GM12878 (cell line): ENCODE measurements at regions not wholly inside any gene's neighbourhood (a gene's known extent, or its start where the extent isn't known, plus 50 kb on each side); places are given as distances from the start of the nearest gene placed in this dataset.

Experiments
- ATAC-seq: fragments of 200-7000 bp; cut with Tn5 transposase; 3 replicates; pipeline ENCODE4 v1.9.1; 2020; ENCODE audit warnings: mild to moderate bottlenecking, moderate library complexity
- BruUV-seq: library from RNA; stranded (reverse); fragments of 400-500 nt; replicated peaks from 2 replicates; lab custom pipeline; 2021; lab: Mats Ljungman, UMichigan
- CTCF ChIA-PET: fragments of 300-600 bp; sonication (Branson Sonifier 250); formaldehyde crosslinking; extraction: SDS; loops from one replicate; lab custom pipeline; 2021; ENCODE audit warnings: inconsistent platforms; lab: Yijun Ruan, JAX
- POLR2A ChIA-PET: fragments of 350-600 bp; formaldehyde crosslinking; extraction: SDS; loops from one replicate; lab custom pipeline; 2021; ENCODE audit warnings: inconsistent platforms; lab: Charles Lee
- RAD21 ChIA-PET: fragments of 300-600 bp; sonication (Branson Sonifier 250); formaldehyde crosslinking; loops from one replicate; lab custom pipeline; 2023; ENCODE audit warnings: antibody characterized with exemption; ENCODE audit not compliant: unreplicated experiment; lab: Charles Lee
- SMC1A ChIA-PET: fragments of 300-600 bp; sonication (Branson Sonifier 250); formaldehyde crosslinking; loops from one replicate; lab custom pipeline; 2023; ENCODE audit not compliant: unreplicated experiment, uncharacterized antibody; lab: Charles Lee
- DNase-seq: peaks from one replicate; pipeline ENCODE4 v3.0.0-alpha.2; 2011; ENCODE audit warnings: low read depth, low spot score
- FAIRE-seq: peaks from 3 replicates; lab custom pipeline; 2011; peaks lifted over from hg19 to GRCh38; lab: Jason Lieb, UNC
- H2AFZ ChIP-seq: 2 replicates; pipeline ENCODE4 v1.6.0; 2011; ENCODE audit warnings: low read depth, low read length, control low read depth; ENCODE audit not compliant: control insufficient read depth
- H3K27ac ChIP-seq: 2 replicates; pipeline ENCODE4 v1.5.1; 2011; ENCODE audit warnings: control low read depth; ENCODE audit not compliant: control insufficient read depth, insufficient read depth
- H3K27me3 ChIP-seq, 2 experiments: replicated peaks in 1 of 2; 2 replicates each; pipeline versions ENCODE4 v1.6.0 to v1.6.1; 2011; ENCODE audit warnings: low read length in 1 of 2; ENCODE audit not compliant: control insufficient read depth in 2 of 2, insufficient read depth in 2 of 2
- H3K36me3 ChIP-seq, 2 experiments: 2 replicates each; pipeline ENCODE4 v1.5.1; 2011; ENCODE audit warnings: low read length in 1 of 2; ENCODE audit not compliant: control insufficient read depth in 2 of 2, insufficient read depth in 2 of 2
- H3K4me1 ChIP-seq: 2 replicates; pipeline ENCODE4 v1.6.1; 2011; ENCODE audit warnings: mild to moderate bottlenecking, low read length, moderate library complexity, mixed read lengths; ENCODE audit not compliant: control insufficient read depth, insufficient read depth
- H3K4me2 ChIP-seq: 2 replicates; pipeline ENCODE4 v1.6.0; 2011; ENCODE audit warnings: control low read depth; ENCODE audit not compliant: control insufficient read depth, insufficient read depth
- H3K4me3 ChIP-seq: fragments of 200-600 bp; sonication (generic); 2 replicates; pipeline ENCODE4 v1.5.1; 2016
- H3K79me2 ChIP-seq: 2 replicates; pipeline ENCODE4 v1.6.0; 2011; ENCODE audit warnings: low read length; ENCODE audit not compliant: control insufficient read depth, insufficient read depth
- H3K9ac ChIP-seq: 2 replicates; pipeline ENCODE4 v1.8.0; 2011; ENCODE audit warnings: low read length, control low read depth, mixed read lengths; ENCODE audit not compliant: control insufficient read depth, insufficient read depth
- H3K9me3 ChIP-seq: replicated peaks from 3 replicates; pipeline ENCODE4 v1.5.1; 2011; ENCODE audit warnings: mild to moderate bottlenecking, low read length; ENCODE audit not compliant: control insufficient read depth, insufficient read depth
- H4K20me1 ChIP-seq: 2 replicates; pipeline ENCODE4 v1.6.0; 2011; ENCODE audit not compliant: control insufficient read depth, insufficient read depth
- BHLHE40 ChIP-seq, 2 experiments: fragments of 450-650 bp in 1 of 2; IDR thresholded peaks; 2 replicates each; pipeline ENCODE4 v1.6.1; 2011 to 2017; ENCODE audit warnings: low read depth in 2 of 2, borderline replicate concordance in 1 of 2, improper control_type of control experiment in 1 of 2, low read length in 1 of 2, mild to moderate bottlenecking in 1 of 2
- DPF2 ChIP-seq: fragments of 450-650 bp; IDR thresholded peaks from 2 replicates; pipeline ENCODE4 v1.6.1; 2017; ENCODE audit warnings: mild to moderate bottlenecking
- GATAD2B ChIP-seq: fragments of 450-650 bp; conservative IDR thresholded peaks from 2 replicates; pipeline ENCODE4 v1.6.1; 2017; ENCODE audit warnings: low read depth, mild to moderate bottlenecking, moderate library complexity
- IKZF2 ChIP-seq, 2 experiments: fragments of 450-650 bp; IDR thresholded peaks; 2 replicates each; pipeline ENCODE4 v1.6.1; 2017; ENCODE audit warnings: mild to moderate bottlenecking in 2 of 2, moderate library complexity in 2 of 2
- MEF2A ChIP-seq: IDR thresholded peaks from 2 replicates; pipeline ENCODE4 v1.6.1; 2011; ENCODE audit warnings: low read depth, mild to moderate bottlenecking, low read length, moderate library complexity; ENCODE audit not compliant: insufficient read depth
- MEF2B ChIP-seq: fragments of 450-650 bp; IDR thresholded peaks from 2 replicates; pipeline ENCODE4 v1.6.1; 2018; ENCODE audit warnings: mild to moderate bottlenecking, moderate library complexity; ENCODE audit not compliant: partially characterized antibody, poor library complexity, severe bottlenecking
- MTA2 ChIP-seq: fragments of 450-650 bp; IDR thresholded peaks from 2 replicates; pipeline ENCODE4 v1.6.1; 2016; ENCODE audit warnings: low read depth, mild to moderate bottlenecking, moderate library complexity
- NBN ChIP-seq: fragments of 450-650 bp; IDR thresholded peaks from 2 replicates; pipeline ENCODE4 v1.6.1; 2016
- NFYB ChIP-seq: IDR thresholded peaks from 2 replicates; pipeline ENCODE4 v1.6.1; 2011; ENCODE audit warnings: low read depth, mild to moderate bottlenecking, low read length, improper control_type of control experiment, moderate library complexity; ENCODE audit not compliant: insufficient read depth
- NR2C1 ChIP-seq: fragments of 450-650 bp; IDR thresholded peaks from 2 replicates; pipeline ENCODE4 v1.6.1; 2017; ENCODE audit warnings: antibody characterized with exemption, mild to moderate bottlenecking, moderate library complexity
- PKNOX1 ChIP-seq: fragments of 450-650 bp; IDR thresholded peaks from 2 replicates; pipeline ENCODE4 v1.6.1; 2016; ENCODE audit warnings: mild to moderate bottlenecking
- RAD51 ChIP-seq: fragments of 450-650 bp; IDR thresholded peaks from 2 replicates; pipeline ENCODE4 v1.6.1; 2016; ENCODE audit warnings: moderate library complexity, mild to moderate bottlenecking, inconsistent platforms
- RELB ChIP-seq: fragments of 450-650 bp; IDR thresholded peaks from 2 replicates; pipeline ENCODE4 v1.6.1; 2017; ENCODE audit warnings: low read depth, mild to moderate bottlenecking, moderate library complexity
- SPI1 ChIP-seq: IDR thresholded peaks from 2 replicates; pipeline ENCODE4 v1.6.1; 2011; ENCODE audit warnings: low read depth, mild to moderate bottlenecking, low read length, moderate library complexity, borderline replicate concordance; ENCODE audit not compliant: insufficient read depth
- USF2 ChIP-seq: IDR thresholded peaks from 2 replicates; pipeline ENCODE4 v1.6.1; 2011; ENCODE audit warnings: low read depth, low read length, improper control_type of control experiment, borderline replicate concordance
- ZBED1 ChIP-seq: IDR thresholded peaks from 2 replicates; pipeline ENCODE4 v1.6.1; 2016; ENCODE audit warnings: borderline replicate concordance
- ZNF687 ChIP-seq: fragments of 450-650 bp; IDR thresholded peaks from 2 replicates; pipeline ENCODE4 v1.6.1; 2017; ENCODE audit warnings: mild to moderate bottlenecking, moderate library complexity
- WGBS: methylation state at CpG from one replicate; pipeline ENCODE4 v1.1.6; 2016; ENCODE audit warnings: low lambda C conversion rate; ENCODE audit not compliant: insufficient replicate concordance, insufficient coverage; ENCODE audit errors: missing lambda C conversion rate; 5-methylcytosine and 5-hydroxymethylcytosine counted together
- in situ Hi-C: fragments of 300-500 bp; cut with MboI; formaldehyde crosslinking; loops from 9 replicates; pipeline ENCODE4 v1.14.3; 2018; ENCODE audit warnings: mixed read lengths
- intact Hi-C: fragments of 100-400 bp; cut with micrococcal nuclease; formaldehyde crosslinking; loops from one replicate; pipeline ENCODE4 v1.14.2; 2022; ENCODE audit not compliant: unreplicated experiment

GRCh38 chr4:33512397-33512796 is 2731.9 kb downstream of the ARAP2 start:
- CTCF ChIA-PET: no interaction called here
- Histone ChIP-seq H4K20me1 (no peaks in the 10 kb centered on the region), H3K4me3 (no peak overlapping the region), H3K27ac (no peak overlapping the region), H3K27me3 (no peaks in the 10 kb centered on the region), H3K4me2 (no peak overlapping the region), H3K36me3 (no peaks in the 10 kb centered on the region), H3K79me2 (no peaks in the 10 kb centered on the region), H3K9ac (no peak overlapping the region), H3K4me1 (no peaks in the 10 kb centered on the region), H3K9me3 (no peaks in the 10 kb centered on the region), H2AFZ (no peak overlapping the region)
- RAD21 ChIA-PET: interaction anchor here (0.9 kb wide), 1 partner anchor 9 kb away, joined by 3 read pairs; no protein-coding TSS in a partner anchor
- in situ Hi-C loops (no loop called here), intact Hi-C loops (no loop called here)
- 0% methylated on average over 3 of the region's 3 CpGs for WGBS
- POLR2A ChIA-PET: interaction anchor here (0.6 to 1.0 kb wide), 2 partner anchors 67 to 110 kb away, joined by 3 read pairs; no protein-coding TSS in a partner anchor
- BruUV-seq: no TSS peak
- SMC1A ChIA-PET: interaction anchor here (1.0 to 1.3 kb wide), 4 partner anchors 18 to 73 kb away, joined by 3 to 6 read pairs (median 4); no protein-coding TSS in a partner anchor
- FAIRE-seq (no peak), ATAC-seq (peak; percentile 94), DNase-seq (peak; percentile 19)
- TF ChIP-seq ZBED1: no peak
- 0 out of 2 replicates have a peak, but pooled peaks have one; percentile 30 for TF ChIP-seq RELB
- peak; percentile 91 for TF ChIP-seq SPI1
- peak; percentile 60 for TF ChIP-seq MEF2B
- no peak for TF ChIP-seq GATAD2B
- no peak; a peak in 1 of 4 replicates for TF ChIP-seq IKZF2 (IDR thresholded peaks at IDR 0.05)
- TF ChIP-seq NR2C1: 0 out of 2 replicates have a peak, but pooled peaks have one; percentile 7
- TF ChIP-seq DPF2: peak; percentile 43; the same call in 1 of the 2 replicates
- peak; percentile 27; the same call in 1 of the 2 replicates for TF ChIP-seq USF2
- peak; percentile 32; the same call in 1 of the 2 replicates for TF ChIP-seq MTA2
- peak; percentile 18; the same call in 1 of the 2 replicates for TF ChIP-seq PKNOX1
- TF ChIP-seq RAD51: peak; percentile 90
- TF ChIP-seq BHLHE40 (IDR thresholded peaks at IDR 0.05; ENCODE audit: borderline replicate concordance in 1 of 2, low read depth in 2 of 2, low read length in 1 of 2): peak; percentile 63 to 67; a peak in 3 of 4 replicates
- TF ChIP-seq NBN: no peak
- 0 out of 2 replicates have a peak, but pooled peaks have one; percentile 18 for TF ChIP-seq MEF2A
- TF ChIP-seq ZNF687: no peak
- peak; percentile 44; the same call in 1 of the 2 replicates for TF ChIP-seq NFYB
